AG09309 (cell line): ENCODE measurements at regions not wholly inside any gene's neighbourhood (a gene's known extent, or its start where the extent isn't known, plus 50 kb on each side); places are given as distances from the start of the nearest gene placed in this dataset.
A peak's percentile ranks its signal among the peaks of the same experiment; 100 is the strongest.

Experiments
- DNase-seq: peaks from one replicate; pipeline ENCODE4 v3.0.0-alpha.2; 2010; ENCODE audit warnings: low read depth
- H3K4me3 ChIP-seq: 2 replicates; pipeline ENCODE4 v1.5.1; 2011; ENCODE audit warnings: mild to moderate bottlenecking, low read depth, low read length, moderate library complexity; ENCODE audit not compliant: control insufficient read depth
- TF ChIP-seq, protein P1 (sequence below): IDR thresholded peaks from 2 replicates; pipeline ENCODE4 v1.5.1; 2011; ENCODE audit warnings: mild to moderate bottlenecking, low read depth, low read length, inconsistent platforms; ENCODE audit not compliant: insufficient read depth, control insufficient read depth; ENCODE audit errors: missing control alignments

DNA sequence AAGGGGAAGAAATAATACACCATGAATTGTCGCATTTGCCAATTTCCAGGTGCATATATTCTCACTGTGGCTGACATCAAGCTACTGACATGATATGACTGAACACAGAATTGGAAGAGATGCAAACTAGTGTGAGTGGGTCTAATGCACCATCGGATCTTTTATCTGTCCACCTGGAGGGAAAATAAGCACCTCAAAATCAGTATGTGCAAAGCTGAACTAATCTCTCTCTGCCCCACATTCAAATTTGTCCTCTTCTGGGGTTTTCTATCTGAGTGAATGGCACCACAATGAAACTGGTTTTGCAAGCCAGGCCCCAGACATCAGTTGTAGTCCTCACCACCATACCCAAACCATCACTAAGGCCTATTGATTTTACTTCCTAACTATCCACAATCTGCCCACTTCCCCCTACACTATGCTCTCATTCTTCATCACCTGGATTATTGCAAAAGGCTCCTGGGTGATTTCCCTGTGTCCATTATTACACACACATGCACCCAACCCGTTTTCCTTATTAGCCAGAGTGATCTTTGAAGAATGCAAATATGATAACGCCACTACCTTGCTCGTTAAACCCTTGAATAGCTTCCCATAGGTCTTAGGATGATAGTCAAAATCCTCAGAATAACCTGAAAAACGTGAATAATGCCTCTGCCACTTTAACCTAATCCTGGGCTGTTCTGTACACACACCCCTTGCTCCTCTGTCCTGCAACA is 159.0 kb upstream of the GMDS start:
- H3K4me3 ChIP-seq: no peak overlapping the region
- no peak for DNase-seq
- TF ChIP-seq, protein P1, sequence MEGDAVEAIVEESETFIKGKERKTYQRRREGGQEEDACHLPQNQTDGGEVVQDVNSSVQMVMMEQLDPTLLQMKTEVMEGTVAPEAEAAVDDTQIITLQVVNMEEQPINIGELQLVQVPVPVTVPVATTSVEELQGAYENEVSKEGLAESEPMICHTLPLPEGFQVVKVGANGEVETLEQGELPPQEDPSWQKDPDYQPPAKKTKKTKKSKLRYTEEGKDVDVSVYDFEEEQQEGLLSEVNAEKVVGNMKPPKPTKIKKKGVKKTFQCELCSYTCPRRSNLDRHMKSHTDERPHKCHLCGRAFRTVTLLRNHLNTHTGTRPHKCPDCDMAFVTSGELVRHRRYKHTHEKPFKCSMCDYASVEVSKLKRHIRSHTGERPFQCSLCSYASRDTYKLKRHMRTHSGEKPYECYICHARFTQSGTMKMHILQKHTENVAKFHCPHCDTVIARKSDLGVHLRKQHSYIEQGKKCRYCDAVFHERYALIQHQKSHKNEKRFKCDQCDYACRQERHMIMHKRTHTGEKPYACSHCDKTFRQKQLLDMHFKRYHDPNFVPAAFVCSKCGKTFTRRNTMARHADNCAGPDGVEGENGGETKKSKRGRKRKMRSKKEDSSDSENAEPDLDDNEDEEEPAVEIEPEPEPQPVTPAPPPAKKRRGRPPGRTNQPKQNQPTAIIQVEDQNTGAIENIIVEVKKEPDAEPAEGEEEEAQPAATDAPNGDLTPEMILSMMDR: no peak

- no peak for DNase-seq
- TF ChIP-seq, protein P1: no peak
- H3K4me3 ChIP-seq: no peak overlapping the region
Measured at GRCh38 chr6:2403546-2403945, 158.1 kb upstream of the GMDS start.

DNA sequence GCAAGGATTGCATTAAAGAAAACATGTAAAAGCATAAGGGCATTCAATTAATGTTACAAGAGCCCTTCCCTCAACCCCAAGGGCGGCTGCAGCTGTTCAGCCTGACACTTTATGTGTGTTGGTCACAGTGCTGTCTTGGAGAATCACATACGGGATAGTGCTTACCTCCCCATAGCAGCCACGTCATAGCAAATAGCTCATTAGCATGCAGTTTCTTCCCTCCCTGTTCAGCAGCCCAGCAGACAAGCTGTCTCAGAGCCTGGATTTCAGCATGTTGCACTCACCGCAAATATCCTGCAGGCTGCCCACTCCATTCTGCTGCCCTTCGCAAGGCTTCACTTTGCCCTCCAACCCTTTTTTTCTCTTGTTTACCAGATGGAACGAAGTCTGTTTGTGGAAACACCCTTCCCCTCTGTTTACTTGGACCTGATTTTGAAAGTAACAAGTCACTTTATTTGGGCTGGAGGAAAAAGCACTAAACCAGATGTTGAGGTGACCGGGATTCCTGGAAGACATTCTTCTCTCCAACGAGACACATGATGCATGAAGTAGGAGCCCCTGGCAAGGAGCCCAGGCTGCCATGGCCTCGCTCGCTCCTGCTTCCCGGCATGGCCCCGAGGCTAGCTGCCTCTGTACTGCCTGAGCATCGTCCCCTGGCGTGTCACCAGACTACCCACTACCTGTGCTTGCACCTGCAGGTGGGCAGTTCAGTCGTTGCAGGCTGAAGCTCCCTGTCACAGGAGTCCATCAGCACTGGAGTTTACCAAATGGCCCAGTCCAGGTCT is 151.6 kb upstream of the GMDS start:
- DNase-seq: peak; percentile 46
- no peak overlapping the region for H3K4me3 ChIP-seq

DNA sequence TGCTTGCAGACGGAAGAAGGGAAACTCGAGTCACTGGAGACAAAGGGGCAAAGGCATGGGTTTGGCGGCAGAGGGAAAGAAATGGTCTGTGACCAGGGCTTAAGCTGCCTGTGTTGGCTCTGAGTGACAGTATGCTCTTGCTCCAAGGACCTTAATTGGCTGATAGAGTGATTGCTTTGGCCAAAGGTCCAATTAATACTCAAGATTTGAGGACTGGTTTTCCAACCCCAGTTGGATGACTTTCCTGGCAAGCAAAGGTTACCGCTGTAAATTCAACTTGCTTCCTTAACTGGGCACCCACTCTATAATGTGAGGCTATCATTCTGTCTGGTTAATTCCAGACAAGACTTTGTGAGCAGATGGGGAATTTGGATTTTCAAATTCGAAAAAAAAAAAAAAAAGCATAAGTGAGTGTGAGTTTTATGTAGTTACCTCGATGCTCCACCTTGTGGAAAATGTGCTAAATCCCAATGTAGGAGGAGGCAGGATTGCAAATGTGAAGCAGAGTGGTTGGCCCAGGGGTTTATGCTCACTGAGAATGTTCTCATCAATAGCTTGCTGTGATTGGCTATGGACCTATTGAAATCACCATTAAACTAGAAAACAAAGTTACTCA is 150.7 kb upstream of the GMDS start:
- H3K4me3 ChIP-seq: no peak overlapping the region
- TF ChIP-seq, protein P1: no peak
- DNase-seq: no peak

More for the DNA sequence above, 151.6 kb upstream of the GMDS start:
- TF ChIP-seq, protein P1: no peak

DNA sequence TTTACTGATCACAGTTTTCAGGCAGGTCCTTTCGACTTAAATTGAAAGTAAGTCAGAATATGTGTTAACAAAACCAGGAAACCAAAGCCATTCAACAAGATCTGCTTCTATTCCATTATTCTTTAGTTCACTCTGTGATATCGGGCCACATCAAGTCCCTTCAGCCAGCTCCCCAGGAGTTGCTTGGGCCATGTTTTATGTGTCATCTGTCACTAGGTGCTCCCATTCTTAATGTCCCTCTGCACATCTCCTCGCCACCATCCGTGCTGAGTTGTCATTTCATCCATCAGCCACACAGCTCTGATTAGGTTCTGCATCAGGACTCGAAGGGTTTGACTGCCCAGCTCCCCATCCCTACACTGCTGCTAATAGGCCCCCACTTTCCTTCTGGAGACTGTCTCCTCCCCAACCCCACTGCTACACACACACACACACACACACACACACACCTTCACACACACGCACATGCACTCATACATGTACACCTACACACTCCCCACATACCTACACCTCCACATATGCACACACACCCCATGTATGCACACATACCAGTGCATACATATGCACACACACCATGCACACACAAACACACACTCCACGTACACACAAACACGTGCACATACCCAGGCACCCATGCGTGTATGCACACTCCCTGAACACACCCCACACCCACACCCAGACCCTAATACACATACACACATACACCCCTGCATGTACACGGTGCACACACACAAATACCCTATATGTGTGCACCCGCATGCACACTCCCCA is 143.3 kb upstream of the GMDS start:
- TF ChIP-seq, protein P1: no peak
- DNase-seq: no peak
- H3K4me3 ChIP-seq: no peak overlapping the region

GRCh38 chr6:2387445-2387844 is 142.0 kb upstream of the GMDS start:
- H3K4me3 ChIP-seq: no peak overlapping the region
- DNase-seq: no peak
- TF ChIP-seq, protein P1: no peak
